GM12874 (cell line): ENCODE measurements at regions not wholly inside any gene's neighbourhood (a gene's known extent, or its start where the extent isn't known, plus 50 kb on each side); places are given as distances from the start of the nearest gene placed in this dataset.

Source experiments
- CTCF ChIP-seq: IDR thresholded peaks from 2 replicates; pipeline ENCODE4 v1.5.1; 2011; ENCODE audit warnings: low read depth, mild to moderate bottlenecking, control low read depth, low read length, moderate library complexity; ENCODE audit not compliant: insufficient read depth

GRCh38 chr16:50986453-50986852 is 164.6 kb downstream of the SALL1 start:
- no peak for TF ChIP-seq CTCF

- no peak for TF ChIP-seq CTCF
These were observed 165.3 kb downstream of the SALL1 start for GRCh38 chr16:50985733-50986132.

GRCh38 chr16:50984688-50985087 is 166.4 kb downstream of the SALL1 start:
- TF ChIP-seq CTCF = no peak

GRCh38 chr16:50982808-50983207 is 168.3 kb downstream of the SALL1 start:
- TF ChIP-seq CTCF = no peak

GRCh38 chr16:50981951-50982350 is 169.1 kb downstream of the SALL1 start:
- no peak for TF ChIP-seq CTCF

- no peak for TF ChIP-seq CTCF
These were observed 170.4 kb downstream of the SALL1 start for GRCh38 chr16:50980666-50981065.

GRCh38 chr16:50979806-50980620 is 171.1 kb downstream of the SALL1 start:
- no peak for TF ChIP-seq CTCF
